Hindlimb muscle (tissue), 1 donor: ENCODE measurements at regions not wholly inside any gene's neighbourhood (a gene's known extent, or its start where the extent isn't known, plus 50 kb on each side); places are given as distances from the start of the nearest gene placed in this dataset.

ENCODE experiments used
- DNase-seq: peaks from one replicate; pipeline ENCODE4 v3.0.0-alpha.2; 2013

- DNase-seq: no peak
Observed at GRCh38 chr3:182364723-182365650, 428.3 kb upstream of the ATP11B start.

DNA sequence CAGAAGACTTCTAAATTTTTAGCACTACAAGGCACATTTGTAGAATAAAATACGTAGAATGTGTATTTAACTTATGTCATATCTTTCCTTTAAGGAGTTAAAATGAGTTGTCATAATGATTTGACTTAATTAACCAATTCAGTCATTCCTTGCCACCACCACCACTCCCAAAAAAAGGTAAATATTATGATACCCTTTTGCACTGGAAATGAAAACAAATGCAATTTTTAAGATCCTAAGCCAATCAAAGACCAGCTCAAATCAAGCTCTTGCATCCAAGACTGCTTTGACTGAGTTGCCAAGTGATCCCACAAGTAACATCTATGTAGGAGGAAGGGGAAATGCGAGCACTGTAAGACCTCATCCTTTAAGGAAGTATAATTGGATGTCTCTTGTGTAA is 426.6 kb upstream of the ATP11B start:
- no peak for DNase-seq

- DNase-seq: no peak
Observed at GRCh38 chr3:182369861-182370260, 423.4 kb upstream of the ATP11B start.

GRCh38 chr3:182370949-182371348 is 422.4 kb upstream of the ATP11B start:
- DNase-seq: no peak

GRCh38 chr3:182375916-182376315 is 417.4 kb upstream of the ATP11B start:
- DNase-seq: no peak

DNA sequence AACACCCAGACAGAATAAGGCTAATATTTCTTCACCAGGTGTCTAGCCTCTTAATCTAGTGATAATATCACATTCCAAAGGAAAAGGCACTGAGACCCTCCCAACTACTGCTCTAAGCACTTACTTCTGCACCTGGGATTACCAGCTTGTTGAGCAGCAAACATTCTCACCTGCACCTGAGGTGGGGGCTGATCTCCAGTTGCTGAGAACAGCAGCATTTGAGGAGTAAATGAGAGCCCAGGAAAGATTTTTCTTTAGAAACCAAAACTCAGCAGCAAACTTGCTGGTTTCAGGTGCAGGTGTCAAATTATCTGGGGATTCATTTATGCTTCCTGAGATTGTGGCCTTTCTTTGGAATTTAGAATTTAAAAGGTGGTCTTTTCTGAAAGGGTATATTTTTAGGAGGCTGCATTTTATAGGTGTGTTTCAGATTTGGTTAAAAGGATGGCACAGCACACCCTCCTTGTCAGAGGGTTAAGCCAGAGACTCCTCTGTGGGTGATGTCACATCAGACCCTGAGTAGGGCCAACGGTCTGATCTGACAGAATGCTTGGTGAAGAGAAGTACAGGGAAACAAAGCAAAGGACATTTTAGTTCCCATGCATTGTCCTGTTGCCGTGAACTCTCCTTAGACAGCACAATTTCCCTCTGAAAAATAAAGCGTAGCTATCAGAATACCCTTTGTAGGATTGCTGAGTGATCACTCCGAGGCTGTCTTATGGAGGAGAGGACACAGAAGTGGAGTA is 411.0 kb upstream of the ATP11B start:
- DNase-seq: no peak

DNA sequence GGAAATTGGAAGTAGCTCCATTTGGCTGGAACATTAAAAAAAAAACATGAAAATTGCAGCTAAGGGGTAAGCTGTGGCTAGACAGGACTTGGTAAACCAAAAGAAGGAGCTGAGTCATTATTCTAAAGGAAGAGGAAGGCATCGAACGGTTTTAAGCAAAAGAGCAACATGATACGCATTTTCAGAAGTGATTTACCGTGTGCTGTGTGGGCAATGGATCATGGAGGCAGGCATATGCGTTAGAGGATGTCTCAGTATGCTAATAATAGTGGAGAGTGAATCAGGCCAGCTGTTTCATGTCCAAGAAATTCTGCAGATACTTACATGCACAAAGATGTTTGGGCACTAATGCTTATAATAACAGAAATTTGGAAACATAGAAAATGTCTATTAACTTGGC is 409.1 kb upstream of the ATP11B start:
- peak; percentile 26 for DNase-seq

- DNase-seq: no peak
Observed at GRCh38 chr3:182385356-182385755, 407.9 kb upstream of the ATP11B start.

DNA sequence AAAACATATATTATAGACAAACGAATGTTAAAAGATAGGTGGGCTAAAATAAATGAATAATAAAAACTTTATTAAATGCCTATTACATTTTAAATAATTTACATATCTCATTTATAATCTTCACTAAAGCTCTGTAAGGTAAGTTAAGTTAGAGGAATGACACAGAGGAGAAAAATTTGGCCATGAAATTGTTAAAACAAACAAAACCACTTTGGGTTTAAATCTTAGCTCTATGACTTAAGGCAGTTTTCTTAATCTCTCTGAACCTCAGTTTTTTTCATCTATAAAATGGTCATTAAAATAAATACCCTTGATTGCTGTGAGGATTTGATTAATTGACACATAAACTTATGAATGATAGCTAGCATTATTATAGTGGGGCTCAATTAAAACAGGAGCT is 404.8 kb upstream of the ATP11B start:
- DNase-seq: no peak

DNA sequence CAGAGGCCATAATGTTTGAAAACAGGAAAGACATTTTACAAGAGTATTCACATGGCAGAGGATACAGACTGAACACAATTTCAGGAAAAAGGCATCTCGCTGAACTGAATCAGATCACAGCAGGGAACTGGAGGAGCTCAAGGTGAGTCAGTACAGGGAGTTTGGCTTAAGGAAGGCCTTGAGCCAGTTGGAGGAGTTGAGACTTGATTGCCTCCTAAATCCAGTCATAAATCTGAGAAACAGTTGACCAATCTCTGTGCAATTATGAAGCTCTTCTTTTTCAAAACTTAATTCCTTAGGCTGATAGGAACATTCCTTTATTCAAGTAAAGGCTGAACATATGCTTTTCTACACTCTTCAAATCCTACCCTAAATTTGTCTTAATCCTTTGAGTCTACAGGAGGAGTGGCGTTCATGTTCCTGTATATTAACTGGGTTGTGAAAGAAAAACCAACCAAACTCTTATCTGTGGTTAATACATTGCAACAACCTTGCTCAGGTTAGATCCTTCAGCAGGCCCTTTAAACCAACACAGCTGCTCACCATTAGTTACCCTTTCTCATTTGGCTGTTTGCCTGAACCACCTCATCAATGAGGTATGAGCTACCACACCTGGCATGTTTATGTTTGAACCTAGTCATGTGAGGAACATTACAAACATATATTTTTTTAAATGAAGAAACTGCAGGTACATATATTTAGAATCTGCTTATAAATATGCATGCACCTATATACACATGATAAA is 404.1 kb upstream of the ATP11B start:
- DNase-seq: no peak

DNA sequence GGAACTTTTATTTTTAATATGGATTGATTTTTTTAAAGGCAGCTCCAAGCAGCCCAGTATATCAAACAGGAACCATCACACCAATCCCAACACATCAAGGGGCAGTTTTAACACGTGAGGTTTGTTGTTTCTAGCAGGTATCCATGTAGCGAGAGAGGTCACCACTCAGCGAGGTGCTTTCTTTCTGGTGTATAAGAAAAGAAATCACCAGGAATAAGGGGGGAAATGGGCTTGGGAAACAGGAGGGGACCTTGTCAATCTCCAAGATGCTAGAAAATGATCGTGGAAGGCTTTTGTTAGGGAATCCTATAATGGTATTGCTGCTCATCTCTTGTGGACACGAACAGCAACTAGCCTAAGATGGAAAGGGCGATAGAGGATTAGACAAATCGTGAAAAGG is 402.9 kb upstream of the ATP11B start:
- no peak for DNase-seq

DNA sequence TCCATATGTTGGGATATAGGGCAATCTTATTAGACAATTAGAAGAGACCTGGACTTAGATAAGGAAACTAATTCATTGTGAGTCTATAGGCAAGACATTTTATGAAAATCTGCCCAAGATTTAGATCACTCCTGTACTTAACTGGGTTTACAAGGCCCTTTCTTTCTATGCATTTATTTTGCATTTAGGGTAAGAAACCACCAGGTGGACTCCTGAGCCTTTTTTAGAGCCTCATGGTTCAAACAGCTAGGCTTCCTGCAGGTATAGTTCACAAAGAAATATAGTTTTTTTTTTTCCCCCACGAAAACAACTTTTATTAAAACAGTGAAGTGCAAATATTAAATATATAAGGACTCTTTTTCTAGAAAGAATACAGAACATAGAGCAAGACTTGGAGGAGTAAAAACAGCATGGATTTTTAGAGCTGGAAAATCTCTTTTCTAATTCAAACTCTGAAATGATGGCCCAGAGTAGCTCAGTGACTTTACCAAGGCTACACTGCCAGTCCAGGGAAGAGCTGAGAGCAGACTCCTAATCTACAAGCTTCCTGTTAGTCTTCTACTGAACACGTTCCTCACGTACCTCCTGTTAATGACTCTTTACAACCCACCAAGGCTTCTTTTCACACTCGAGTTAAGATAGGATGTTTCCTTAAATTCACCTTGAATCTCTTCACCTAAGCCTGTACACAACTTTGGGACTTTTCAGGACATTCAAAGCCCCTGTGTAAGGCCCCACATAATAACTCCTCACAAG is 400.9 kb upstream of the ATP11B start:
- no peak for DNase-seq

DNA sequence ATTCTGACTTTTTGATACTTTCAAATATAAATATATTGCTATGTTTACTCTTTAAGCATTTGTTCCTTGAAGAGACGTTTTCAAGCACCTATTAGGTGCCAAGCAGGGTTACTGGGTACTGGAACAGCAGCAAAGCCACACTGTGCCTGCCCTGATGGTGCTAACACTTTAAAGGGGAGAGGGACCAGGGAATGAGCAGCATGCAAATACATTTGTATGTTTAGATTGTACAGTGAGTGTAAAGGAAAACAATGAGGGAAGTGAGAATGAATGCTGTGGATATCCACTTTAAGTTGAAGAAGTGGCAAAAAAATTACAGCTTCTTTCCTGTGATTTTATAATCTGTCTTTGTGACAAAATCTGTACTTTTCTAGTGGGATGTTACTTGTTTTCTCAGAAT is 400.2 kb upstream of the ATP11B start:
- no peak for DNase-seq

DNA sequence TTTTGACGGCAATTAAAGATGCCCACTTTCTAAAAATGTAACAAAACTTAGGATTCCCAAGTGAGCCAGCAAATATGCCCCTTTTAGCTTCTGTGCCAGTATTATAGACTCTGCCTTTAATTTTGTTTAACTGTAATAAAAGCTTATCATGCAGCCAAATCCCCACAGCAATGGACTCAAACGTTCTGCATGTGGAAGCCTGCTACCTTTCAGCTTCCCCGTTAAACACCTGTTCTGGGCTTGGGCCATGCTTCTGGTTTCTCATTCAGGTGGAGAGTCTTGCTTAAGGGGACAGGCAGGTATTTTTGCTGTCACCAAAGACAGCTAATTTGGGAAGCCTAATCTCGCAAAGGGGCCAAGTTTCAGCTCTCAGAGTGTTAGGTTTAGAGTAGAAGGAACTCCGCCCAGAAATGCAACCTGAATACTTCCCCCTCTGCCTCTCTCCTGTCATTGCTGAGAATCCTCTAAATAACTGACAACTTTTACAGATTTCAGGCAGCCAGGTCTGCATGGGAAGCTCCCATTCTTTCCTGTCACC is 399.4 kb upstream of the ATP11B start:
- DNase-seq: no peak

GRCh38 chr3:182397164-182397563 is 396.1 kb upstream of the ATP11B start:
- no peak for DNase-seq

DNA sequence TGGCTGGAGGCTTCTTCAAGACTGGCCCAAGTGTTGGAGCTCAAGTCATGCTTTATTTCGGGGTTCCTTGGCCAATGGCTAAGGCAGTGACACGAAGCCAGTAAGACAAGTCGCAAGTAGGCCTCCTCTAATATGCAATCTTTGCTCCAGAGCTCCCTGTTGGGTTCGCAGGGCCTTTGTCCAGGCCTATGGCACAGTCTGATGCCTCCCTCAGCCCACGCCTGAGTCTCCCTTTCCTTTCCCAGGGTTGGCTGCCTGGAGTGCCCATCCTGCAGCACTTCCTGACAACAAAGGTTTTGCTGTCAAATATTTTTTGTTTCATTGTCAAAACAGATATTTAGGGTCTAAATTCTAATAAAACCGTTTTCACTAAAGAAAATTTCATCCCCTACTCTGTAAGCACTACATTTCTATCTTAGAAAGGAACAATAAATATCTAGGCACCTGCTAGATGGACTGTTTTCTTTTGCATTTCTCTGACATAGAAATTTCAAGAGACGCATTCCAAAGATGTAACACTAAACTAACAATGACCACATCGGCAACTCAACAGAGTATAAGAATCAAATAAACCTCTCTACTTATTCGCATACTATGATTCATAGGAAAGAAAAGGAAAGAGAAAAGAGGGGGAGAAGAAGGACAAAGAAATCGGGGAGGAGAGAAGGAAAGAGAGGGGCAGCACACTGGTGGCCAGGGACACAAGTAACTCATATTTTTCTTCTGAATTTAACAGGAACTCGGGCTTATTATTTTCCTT is 393.1 kb upstream of the ATP11B start:
- no peak for DNase-seq

DNA sequence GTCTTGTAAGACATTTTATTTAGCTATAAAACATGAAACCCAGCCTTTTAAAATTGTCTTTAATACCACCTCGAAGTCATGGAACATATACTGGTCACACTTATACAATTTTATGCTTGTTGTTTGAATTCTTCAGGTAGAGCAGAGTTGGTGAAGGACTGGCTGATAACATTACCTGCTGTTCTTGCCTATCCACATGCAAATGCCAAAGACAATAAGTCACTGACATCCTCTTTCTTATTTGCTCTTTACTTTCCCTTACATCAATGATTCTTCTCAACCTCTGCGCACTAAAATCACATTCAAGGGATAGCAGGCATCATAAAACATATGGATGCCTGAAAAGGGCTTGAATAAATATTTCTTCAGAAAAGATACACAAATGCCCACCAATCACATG is 392.5 kb upstream of the ATP11B start:
- no peak for DNase-seq

DNA sequence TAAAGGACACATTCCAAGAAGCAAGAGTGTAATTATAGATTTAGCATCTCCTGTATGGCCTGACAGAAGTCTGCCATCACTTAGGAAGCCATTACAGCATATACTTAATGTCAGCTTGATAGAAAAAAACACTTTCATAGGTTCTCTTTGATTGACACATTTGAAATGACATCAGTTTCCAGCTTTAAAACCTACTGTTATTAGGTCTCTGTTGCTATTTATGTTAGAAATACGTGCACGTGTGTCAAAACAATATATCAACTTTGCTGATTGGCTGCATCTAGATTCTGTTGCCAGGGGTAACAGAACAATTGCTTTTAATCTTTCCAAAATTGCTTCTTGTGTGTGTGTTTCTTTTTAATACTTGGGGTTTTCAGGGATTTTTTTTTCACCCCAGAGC is 389.3 kb upstream of the ATP11B start:
- DNase-seq: no peak

- no peak for DNase-seq
Observed at GRCh38 chr3:182405759-182406158, 387.5 kb upstream of the ATP11B start.

DNA sequence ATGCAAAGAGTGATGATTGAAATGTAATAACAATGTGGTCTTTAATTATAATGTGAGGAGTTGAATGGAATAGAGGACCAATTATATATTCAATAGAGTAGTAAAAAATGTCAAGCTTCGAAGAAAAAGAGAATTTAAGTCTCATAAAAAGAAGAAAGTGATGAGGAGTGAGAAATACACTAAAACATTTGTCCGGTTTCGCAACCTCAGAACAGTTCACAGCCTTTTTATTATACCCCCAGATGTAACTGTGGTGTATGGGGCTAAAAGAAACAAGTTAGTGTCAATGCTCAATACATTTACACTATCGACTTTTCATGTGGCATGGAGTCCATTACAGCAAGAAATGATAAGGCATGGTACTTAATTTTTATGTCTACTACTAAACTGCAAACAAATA is 386.5 kb upstream of the ATP11B start:
- no peak for DNase-seq

DNA sequence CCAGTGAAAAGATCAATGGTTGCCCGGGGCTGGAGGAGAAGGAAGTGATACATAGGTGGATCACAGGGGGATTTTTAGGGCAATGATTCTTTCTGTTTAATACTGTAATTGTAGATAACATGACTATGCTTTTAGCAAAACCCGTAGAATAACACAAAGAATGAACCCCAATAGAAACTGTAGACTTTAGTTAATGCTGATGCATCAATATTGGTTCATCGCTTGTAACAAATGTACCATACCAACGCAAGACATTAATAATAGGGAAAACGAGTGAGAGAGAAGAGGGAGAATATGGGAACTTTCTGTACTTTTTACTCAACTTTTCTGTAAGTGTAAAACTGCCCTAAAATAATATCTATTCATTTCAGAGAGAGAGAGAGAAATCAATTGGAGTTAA is 383.3 kb upstream of the ATP11B start:
- no peak for DNase-seq
